ENCODE measurements at regions not wholly inside any gene's neighbourhood (a gene's known extent, or its start where the extent isn't known, plus 50 kb on each side); places are given as distances from the start of the nearest gene placed in this dataset.

DNA sequence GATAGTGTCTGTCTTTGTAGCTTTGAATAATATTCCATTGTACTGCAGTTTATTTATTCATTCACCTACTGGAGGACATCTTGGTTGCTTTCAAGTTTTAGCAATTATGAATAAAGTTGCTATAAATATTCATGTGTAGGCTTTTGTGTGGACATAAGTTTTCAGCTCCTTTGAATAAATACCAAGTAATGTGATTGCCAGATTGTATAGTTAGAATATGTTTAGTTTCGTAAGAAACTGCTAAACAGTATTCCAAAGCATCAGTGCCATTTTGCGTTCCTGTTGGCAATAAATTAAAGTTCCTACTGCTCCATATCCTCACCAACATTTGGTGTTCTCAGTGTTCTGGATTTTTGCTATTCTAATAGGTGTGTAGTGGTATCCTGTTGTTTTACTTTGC is 311.7 kb upstream of the FMN2 start:
- H3K27ac Mint-ChIP-seq, result no peak overlapping the region
- H3K9me3 Mint-ChIP-seq (ENCODE audit: insufficient read depth), result no peaks in the 10 kb centered on the region
- DNase-seq (no peak), ATAC-seq (no peak)
- ChIA-PET POLR2A (no interaction called here), CTCF (interaction anchor here (1.1 kb wide), 1 partner anchor 12 kb away, joined by 4 read pairs; no protein-coding TSS in a partner anchor)
- no peaks in the 10 kb centered on the region for H3K4me1 Mint-ChIP-seq (ENCODE audit: low read depth)
- no peaks in the 10 kb centered on the region for H3K36me3 Mint-ChIP-seq (ENCODE audit: low read depth)
- no peaks in the 10 kb centered on the region for H3K27me3 Mint-ChIP-seq (ENCODE audit: low read depth)
- no peak overlapping the region for H3K4me3 Mint-ChIP-seq

DNA sequence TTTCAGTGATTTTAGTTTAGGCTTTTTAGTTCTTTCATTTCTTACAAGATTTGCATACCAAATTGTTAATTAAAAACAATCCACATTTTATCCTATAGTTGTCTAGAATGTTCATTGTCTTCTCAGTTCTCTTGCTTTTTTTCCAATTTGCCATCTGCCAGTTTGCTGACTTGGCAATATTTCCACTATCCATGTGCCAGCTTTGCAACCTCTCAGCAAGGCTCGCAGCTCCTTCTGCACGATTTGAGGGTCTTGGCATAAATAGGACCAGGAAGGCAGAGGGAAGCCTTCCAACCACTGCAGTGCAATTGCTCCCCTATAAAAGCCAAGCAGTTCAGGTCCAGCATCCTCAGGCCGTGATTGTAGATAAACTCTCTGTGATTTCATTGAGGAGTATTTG is 306.8 kb upstream of the FMN2 start:
- no peaks in the 10 kb centered on the region for H3K4me1 Mint-ChIP-seq (ENCODE audit: low read depth)
- H3K27me3 Mint-ChIP-seq (ENCODE audit: low read depth), result no peaks in the 10 kb centered on the region
- ChIA-PET POLR2A (no interaction called here), CTCF (interaction anchor here (1.5 kb wide), 1 partner anchor 198 kb away, joined by 4 read pairs; no protein-coding TSS in a partner anchor)
- DNase-seq (no peak), ATAC-seq (no peak)
- no peaks in the 10 kb centered on the region for H3K9me3 Mint-ChIP-seq (ENCODE audit: insufficient read depth)
- no peak overlapping the region for H3K4me3 Mint-ChIP-seq
- H3K36me3 Mint-ChIP-seq (ENCODE audit: low read depth), result no peaks in the 10 kb centered on the region
- no peak overlapping the region for H3K27ac Mint-ChIP-seq

DNA sequence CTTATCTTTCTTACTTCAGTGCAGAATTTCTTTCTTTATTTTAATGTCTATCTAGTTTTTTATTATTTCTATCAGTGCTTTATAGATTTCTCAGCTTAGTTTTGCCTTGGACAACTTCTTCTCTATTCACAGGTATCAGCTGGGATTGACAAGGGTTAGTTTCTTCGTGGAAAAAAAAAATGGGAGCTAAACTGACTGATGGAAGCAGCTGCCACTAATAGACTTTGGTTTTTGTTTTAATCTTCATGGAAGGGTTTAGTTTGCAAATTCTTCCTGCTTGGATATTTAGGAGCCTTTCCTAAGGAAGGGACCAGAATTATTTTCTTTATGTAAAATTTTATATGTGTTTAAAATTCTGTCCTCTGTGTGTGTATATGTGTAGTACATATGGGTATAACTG is 306.1 kb upstream of the FMN2 start:
- Mint-ChIP-seq H3K9me3 (ENCODE audit: insufficient read depth) (no peaks in the 10 kb centered on the region), H3K27ac (no peak overlapping the region), H3K4me1 (ENCODE audit: low read depth) (no peaks in the 10 kb centered on the region), H3K36me3 (ENCODE audit: low read depth) (no peaks in the 10 kb centered on the region), H3K4me3 (no peak overlapping the region), H3K27me3 (ENCODE audit: low read depth) (no peaks in the 10 kb centered on the region)
- ChIA-PET CTCF (interaction anchor here (1.5 kb wide), 1 partner anchor 199 kb away, joined by 4 read pairs; no protein-coding TSS in a partner anchor), POLR2A (no interaction called here)
- DNase-seq (no peak), ATAC-seq (no peak)

DNA sequence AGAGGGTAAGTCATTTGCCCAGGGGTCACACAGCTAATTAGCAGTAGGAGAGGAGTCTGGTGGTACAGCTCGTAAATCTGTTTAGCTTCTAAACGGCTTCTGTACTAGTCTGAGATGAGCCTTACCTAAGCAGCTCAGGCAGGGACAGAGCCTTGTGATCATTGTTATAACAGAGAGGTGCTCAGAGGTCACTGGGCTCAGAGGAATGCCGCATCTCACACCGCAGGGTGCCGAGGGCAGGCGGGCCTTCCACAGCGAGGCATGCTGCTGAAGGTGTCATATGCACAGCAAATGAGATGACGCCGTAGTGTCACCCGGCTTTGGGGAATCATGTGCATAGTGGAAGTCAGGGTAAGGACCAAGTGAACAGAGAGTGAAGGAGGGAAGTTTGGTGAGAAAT is 305.2 kb upstream of the FMN2 start:
- H3K27ac Mint-ChIP-seq, result no peak overlapping the region
- no peaks in the 10 kb centered on the region for H3K27me3 Mint-ChIP-seq (ENCODE audit: low read depth)
- no peaks in the 10 kb centered on the region for H3K36me3 Mint-ChIP-seq (ENCODE audit: low read depth)
- ChIA-PET CTCF (no interaction called here), POLR2A (no interaction called here)
- H3K4me1 Mint-ChIP-seq (ENCODE audit: low read depth), result no peaks in the 10 kb centered on the region
- no peak overlapping the region for H3K4me3 Mint-ChIP-seq
- DNase-seq (no peak), ATAC-seq (no peak)
- no peaks in the 10 kb centered on the region for H3K9me3 Mint-ChIP-seq (ENCODE audit: insufficient read depth)

DNA sequence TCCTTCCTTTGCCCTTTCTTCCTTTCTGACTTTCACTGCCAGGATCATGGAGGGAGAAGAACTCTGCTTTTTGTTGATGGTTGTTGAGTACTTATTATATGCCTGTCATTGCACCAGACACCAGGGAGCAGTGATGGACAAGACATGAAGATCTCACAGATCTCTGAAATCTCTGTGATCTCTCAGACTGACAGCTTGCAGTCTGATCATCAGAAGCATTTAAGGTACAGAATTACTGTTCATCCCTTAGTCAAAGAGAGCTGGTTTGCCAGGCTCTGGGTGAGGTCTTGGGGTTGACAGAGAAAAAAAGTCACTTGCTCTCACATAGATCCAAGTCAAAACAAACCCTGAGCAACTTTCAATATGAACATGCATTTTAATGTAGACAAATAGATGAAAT is 299.5 kb upstream of the FMN2 start:
- ChIA-PET POLR2A (interaction anchor here (0.6 kb wide), 1 partner anchor 73 kb away, joined by 3 read pairs; no protein-coding TSS in a partner anchor), CTCF (interaction anchor here (0.9 to 1.3 kb wide), 2 partner anchors 106 to 205 kb away, joined by 3 to 4 read pairs; no protein-coding TSS in a partner anchor)
- no peak for DNase-seq
- Mint-ChIP-seq H3K4me3 (no peak overlapping the region), H3K27ac (no peak overlapping the region), H3K9me3 (ENCODE audit: insufficient read depth) (no peaks in the 10 kb centered on the region), H3K4me1 (ENCODE audit: low read depth) (peaks cover 2% of the 10 kb centered on the region), H3K27me3 (ENCODE audit: low read depth) (no peaks in the 10 kb centered on the region), H3K36me3 (ENCODE audit: low read depth) (no peaks in the 10 kb centered on the region)
- ATAC-seq, result no peak

DNA sequence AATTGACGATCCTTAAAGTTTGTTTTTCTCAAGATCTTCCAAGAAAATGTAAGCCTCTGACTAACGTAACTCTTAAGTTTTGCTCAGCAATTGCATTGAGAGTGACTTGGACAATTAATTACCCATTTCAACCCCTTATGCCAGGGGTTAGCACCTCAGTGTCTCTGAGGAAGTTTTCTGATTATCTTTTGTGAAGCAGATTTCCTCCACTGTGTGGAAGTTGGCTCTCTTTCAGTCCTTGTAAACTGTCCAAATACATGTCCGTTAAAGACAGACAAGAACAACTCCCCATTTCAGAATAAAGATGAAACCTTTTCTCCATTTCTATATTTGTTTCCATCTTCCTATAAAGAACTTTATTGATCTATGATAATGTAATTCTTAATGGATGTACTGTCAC is 296.4 kb upstream of the FMN2 start:
- DNase-seq (no peak), ATAC-seq (no peak)
- H3K9me3 Mint-ChIP-seq (ENCODE audit: insufficient read depth), result no peaks in the 10 kb centered on the region
- ChIA-PET POLR2A (no interaction called here), CTCF (no interaction called here)
- no peak overlapping the region for H3K4me3 Mint-ChIP-seq
- H3K27ac Mint-ChIP-seq, result no peak overlapping the region
- H3K27me3 Mint-ChIP-seq (ENCODE audit: low read depth), result no peaks in the 10 kb centered on the region
- H3K4me1 Mint-ChIP-seq (ENCODE audit: low read depth), result peaks cover 2% of the 10 kb centered on the region
- no peaks in the 10 kb centered on the region for H3K36me3 Mint-ChIP-seq (ENCODE audit: low read depth)

DNA sequence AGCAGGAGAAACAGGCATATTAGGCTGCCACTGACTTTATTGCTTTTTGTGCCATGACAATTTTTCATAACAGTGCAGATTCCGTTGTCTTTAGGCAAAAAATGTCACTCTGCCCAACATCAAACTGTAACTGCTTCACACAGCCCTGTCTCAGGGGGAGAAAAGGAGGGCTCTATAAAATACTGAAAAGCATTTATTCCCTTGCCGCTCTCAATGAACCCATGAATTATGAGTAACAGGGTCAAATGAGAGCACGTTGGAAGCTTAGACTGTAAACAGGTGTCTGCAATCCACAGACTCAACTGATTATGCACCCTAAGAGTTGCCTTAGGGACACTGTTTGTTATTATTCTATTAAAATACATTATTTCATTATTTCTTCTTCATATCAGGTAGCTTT is 292.1 kb upstream of the FMN2 start:
- H3K27ac Mint-ChIP-seq, result no peak overlapping the region
- no peak for ATAC-seq
- CTCF ChIA-PET, result no interaction called here
- no peaks in the 10 kb centered on the region for H3K9me3 Mint-ChIP-seq (ENCODE audit: insufficient read depth)
- no peak for DNase-seq
- POLR2A ChIA-PET, result no interaction called here
- no peaks in the 10 kb centered on the region for H3K36me3 Mint-ChIP-seq (ENCODE audit: low read depth)
- H3K4me1 Mint-ChIP-seq (ENCODE audit: low read depth), result no peaks in the 10 kb centered on the region
- no peaks in the 10 kb centered on the region for H3K27me3 Mint-ChIP-seq (ENCODE audit: low read depth)
- no peak overlapping the region for H3K4me3 Mint-ChIP-seq

DNA sequence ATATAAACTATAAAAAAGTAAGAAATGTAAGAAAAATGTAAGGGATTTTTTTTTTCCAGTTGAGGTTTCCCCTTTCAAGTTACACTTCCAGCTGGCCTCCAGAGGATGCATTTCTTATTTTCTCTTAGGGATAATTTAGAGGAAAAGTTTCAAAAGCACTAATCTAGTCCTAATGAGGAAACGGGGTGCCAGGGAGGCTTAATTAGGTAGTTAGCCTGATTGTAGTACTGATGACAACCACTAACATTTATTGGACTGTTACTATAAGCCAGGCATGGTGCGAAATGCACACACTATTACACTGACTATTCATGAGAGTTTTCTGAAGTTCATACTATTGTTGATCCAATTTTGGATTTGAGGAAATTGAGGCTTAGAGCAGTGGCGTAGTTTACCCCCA is 290.8 kb upstream of the FMN2 start:
- POLR2A ChIA-PET, result no interaction called here
- Mint-ChIP-seq H3K27me3 (ENCODE audit: low read depth) (no peaks in the 10 kb centered on the region), H3K4me3 (no peak overlapping the region), H3K9me3 (ENCODE audit: insufficient read depth) (no peaks in the 10 kb centered on the region), H3K4me1 (ENCODE audit: low read depth) (peaks cover 2% of the 10 kb centered on the region), H3K27ac (no peak overlapping the region), H3K36me3 (ENCODE audit: low read depth) (no peaks in the 10 kb centered on the region)
- CTCF ChIA-PET, result interaction anchor here (1.4 to 1.5 kb wide), 2 partner anchors 10 to 214 kb away, joined by 3 to 11 read pairs; no protein-coding TSS in a partner anchor
- ATAC-seq (no peak), DNase-seq (no peak)

DNA sequence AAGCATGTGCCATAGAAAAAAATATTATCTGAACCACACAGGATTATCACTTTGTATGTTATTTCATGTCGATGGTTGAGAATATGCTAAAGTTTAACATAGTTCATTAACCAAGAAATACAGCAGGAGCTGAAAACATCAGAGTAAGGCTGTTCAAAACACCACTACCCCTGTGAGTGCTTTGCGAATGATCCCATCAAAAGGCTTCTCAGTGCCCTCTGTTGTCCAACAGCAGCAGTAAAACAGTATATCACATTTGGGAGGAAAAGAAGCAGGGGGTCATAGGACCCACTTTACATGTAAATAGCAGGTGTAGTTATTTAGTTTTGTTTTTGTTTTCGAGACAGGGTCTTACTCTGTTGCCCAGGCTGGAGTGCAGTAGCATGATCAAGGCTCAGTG is 289.4 kb upstream of the FMN2 start:
- peaks cover 3% of the 10 kb centered on the region for H3K4me1 Mint-ChIP-seq (ENCODE audit: low read depth)
- POLR2A ChIA-PET, result no interaction called here
- DNase-seq (no peak), ATAC-seq (no peak)
- no peaks in the 10 kb centered on the region for H3K27me3 Mint-ChIP-seq (ENCODE audit: low read depth)
- CTCF ChIA-PET, result interaction anchor here (1.1 to 1.6 kb wide), 4 partner anchors 11 to 215 kb away, joined by 3 to 11 read pairs (median 4); no protein-coding TSS in a partner anchor
- H3K27ac Mint-ChIP-seq, result no peak overlapping the region
- H3K4me3 Mint-ChIP-seq, result no peak overlapping the region
- no peaks in the 10 kb centered on the region for H3K9me3 Mint-ChIP-seq (ENCODE audit: insufficient read depth)
- no peaks in the 10 kb centered on the region for H3K36me3 Mint-ChIP-seq (ENCODE audit: low read depth)

DNA sequence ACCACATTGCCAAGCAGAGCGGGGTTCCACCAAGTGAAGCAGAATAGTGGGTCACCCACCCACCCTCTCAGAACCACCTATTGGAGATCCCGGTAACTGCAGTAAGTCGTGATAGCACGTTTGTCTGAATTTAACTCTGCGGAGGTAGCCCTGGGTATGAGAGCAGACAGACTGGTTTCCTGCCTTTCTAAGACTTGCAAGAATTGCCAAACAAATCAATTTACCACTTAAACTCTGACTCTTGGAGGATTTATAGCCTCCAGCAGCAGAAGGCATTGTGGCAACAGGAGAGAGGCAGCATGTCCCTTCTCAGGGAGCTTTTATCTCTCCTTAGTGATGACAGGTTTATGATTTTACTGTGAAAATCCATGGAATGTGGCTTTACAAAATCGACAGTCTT is 287.9 kb upstream of the FMN2 start:
- DNase-seq, result no peak
- Mint-ChIP-seq H3K9me3 (ENCODE audit: insufficient read depth) (no peaks in the 10 kb centered on the region), H3K27ac (no peak overlapping the region), H3K4me1 (ENCODE audit: low read depth) (peaks cover 3% of the 10 kb centered on the region), H3K36me3 (ENCODE audit: low read depth) (no peaks in the 10 kb centered on the region), H3K4me3 (no peak overlapping the region), H3K27me3 (ENCODE audit: low read depth) (no peaks in the 10 kb centered on the region)
- CTCF ChIA-PET, result interaction anchor here (2.0 to 2.9 kb wide), 2 partner anchors 94 to 217 kb away, joined by 5 to 8 read pairs; no protein-coding TSS in a partner anchor
- ATAC-seq, result no peak
- POLR2A ChIA-PET, result no interaction called here

DNA sequence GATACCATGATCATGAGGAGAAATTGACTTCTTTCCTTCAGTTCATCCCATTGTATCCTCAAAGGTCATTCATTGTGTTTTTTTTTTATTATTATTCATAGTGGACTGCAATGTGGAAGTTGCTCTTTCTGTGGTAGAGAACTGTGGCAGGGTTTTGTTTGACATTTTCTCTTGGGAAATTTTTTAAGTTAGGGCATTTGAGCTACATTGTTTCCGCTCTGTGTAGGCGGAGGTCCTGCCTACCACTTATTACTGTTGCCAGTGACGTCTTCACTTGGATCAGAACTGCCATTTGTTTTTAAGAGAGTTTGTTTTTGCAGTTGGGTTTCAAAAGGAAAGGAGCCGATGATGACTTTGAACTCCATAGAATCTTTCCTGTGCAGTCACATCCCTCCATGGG is 287.4 kb upstream of the FMN2 start:
- ChIA-PET POLR2A (no interaction called here), CTCF (interaction anchor here (2.0 to 2.9 kb wide), 2 partner anchors 93 to 217 kb away, joined by 5 to 8 read pairs; no protein-coding TSS in a partner anchor)
- no peaks in the 10 kb centered on the region for H3K36me3 Mint-ChIP-seq (ENCODE audit: low read depth)
- H3K9me3 Mint-ChIP-seq (ENCODE audit: insufficient read depth), result no peaks in the 10 kb centered on the region
- DNase-seq (no peak), ATAC-seq (no peak)
- no peak overlapping the region for H3K27ac Mint-ChIP-seq
- no peak overlapping the region for H3K4me3 Mint-ChIP-seq
- peaks cover 3% of the 10 kb centered on the region for H3K4me1 Mint-ChIP-seq (ENCODE audit: low read depth)
- H3K27me3 Mint-ChIP-seq (ENCODE audit: low read depth), result no peaks in the 10 kb centered on the region

DNA sequence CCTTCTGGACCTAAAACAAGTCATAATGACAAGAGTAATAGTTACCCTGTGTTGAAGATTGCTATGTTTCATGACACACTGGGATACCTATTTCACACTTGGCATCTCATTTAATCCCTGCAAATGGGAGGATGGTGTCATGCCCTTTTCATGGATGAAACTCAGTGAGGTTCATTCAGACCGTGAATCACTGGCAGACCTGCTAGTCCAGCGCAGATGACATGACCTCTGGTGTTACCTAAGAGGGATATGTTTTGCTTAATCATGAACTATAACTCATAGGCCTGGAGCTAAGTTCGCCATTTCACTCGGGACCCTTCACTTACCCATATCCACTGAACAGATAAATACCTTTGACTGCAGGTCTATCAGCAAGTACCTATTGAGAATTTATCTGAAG is 286.6 kb upstream of the FMN2 start:
- Mint-ChIP-seq H3K4me3 (no peak overlapping the region), H3K27ac (no peak overlapping the region), H3K36me3 (ENCODE audit: low read depth) (no peaks in the 10 kb centered on the region), H3K27me3 (ENCODE audit: low read depth) (no peaks in the 10 kb centered on the region), H3K4me1 (ENCODE audit: low read depth) (peaks cover 4% of the 10 kb centered on the region), H3K9me3 (ENCODE audit: insufficient read depth) (no peaks in the 10 kb centered on the region)
- ATAC-seq (no peak), DNase-seq (no peak)
- ChIA-PET CTCF (interaction anchor here (2.0 to 2.9 kb wide), 2 partner anchors 93 to 218 kb away, joined by 5 to 8 read pairs; no protein-coding TSS in a partner anchor), POLR2A (interaction anchor here (0.6 kb wide), 1 partner anchor 659 kb away, joined by 3 read pairs; no protein-coding TSS in a partner anchor)
